Mesenchymal stem cell (in vitro differentiated cells and primary cell): ENCODE measurements at regions not wholly inside any gene's neighbourhood (a gene's known extent, or its start where the extent isn't known, plus 50 kb on each side); places are given as distances from the start of the nearest gene placed in this dataset.

Source experiments
- DNase-seq: peaks from one replicate; pipeline ENCODE4 v3.0.0-alpha.2; 2013
- H2AFZ ChIP-seq: one replicate; pipeline ENCODE4 v1.6.1; 2013; ENCODE audit warnings: low read depth, mild to moderate bottlenecking, control low read depth, inconsistent platforms, low read length, moderate library complexity
- H2AK5ac ChIP-seq: 2 replicates; pipeline ENCODE4 v1.6.1; 2013; ENCODE audit warnings: low read length, moderate library complexity, mild to moderate bottlenecking, inconsistent platforms; ENCODE audit not compliant: severe bottlenecking
- H2BK120ac ChIP-seq: one replicate; pipeline ENCODE4 v1.6.1; 2013; ENCODE audit warnings: low read depth, mild to moderate bottlenecking, inconsistent platforms, low read length, moderate library complexity
- H2BK12ac ChIP-seq, 2 experiments: one replicate each; pipeline ENCODE4 v1.6.1; 2013; ENCODE audit warnings: inconsistent platforms in 2 of 2, low read length in 2 of 2, mild to moderate bottlenecking in 2 of 2, moderate library complexity in 2 of 2, control low read depth in 1 of 2
- H2BK15ac ChIP-seq: one replicate; pipeline ENCODE4 v1.6.1; 2013; ENCODE audit warnings: mild to moderate bottlenecking, low read depth, inconsistent platforms; ENCODE audit not compliant: poor library complexity, severe bottlenecking
- H2BK5ac ChIP-seq: 2 replicates; pipeline ENCODE4 v1.6.1; 2013; ENCODE audit warnings: low read depth, mild to moderate bottlenecking, low read length, control low read depth, inconsistent platforms; ENCODE audit not compliant: poor library complexity, severe bottlenecking
- H3K14ac ChIP-seq, 2 experiments: one replicate each; pipeline ENCODE4 v1.6.1; 2013; ENCODE audit warnings: inconsistent platforms in 2 of 2, low read length in 2 of 2, control low read depth in 1 of 2, mild to moderate bottlenecking in 1 of 2, moderate library complexity in 1 of 2
- H3K18ac ChIP-seq, 2 experiments: one replicate each; pipeline ENCODE4 v1.6.1; 2013; ENCODE audit warnings: inconsistent platforms in 2 of 2, low read length in 2 of 2, control low read depth in 1 of 2, low read depth in 1 of 2, mild to moderate bottlenecking in 1 of 2
- H3K23ac ChIP-seq, 2 experiments: one replicate each; pipeline ENCODE4 v1.6.1; 2013; ENCODE audit warnings: inconsistent platforms in 2 of 2, low read length in 2 of 2, mild to moderate bottlenecking in 2 of 2, moderate library complexity in 2 of 2, control low read depth in 1 of 2
- H3K27ac ChIP-seq: 2 replicates; pipeline ENCODE4 v1.5.1; 2013; ENCODE audit warnings: mild to moderate bottlenecking, moderate library complexity, low read length, control low read depth, inconsistent platforms; ENCODE audit not compliant: poor library complexity, severe bottlenecking
- H3K27me3 ChIP-seq, 2 experiments: 2 replicates each; pipeline versions ENCODE4 v1.6.1 to v1.7.0; 2013; ENCODE audit warnings: low read length in 2 of 2, mild to moderate bottlenecking in 2 of 2, moderate library complexity in 2 of 2, control low read depth in 1 of 2, inconsistent platforms in 1 of 2; ENCODE audit not compliant: control insufficient read depth in 1 of 2, insufficient read depth in 1 of 2
- H3K36me3 ChIP-seq, 2 experiments: 2 replicates each; pipeline versions ENCODE4 v1.6.1 to v1.7.0; 2013; ENCODE audit warnings: low read length in 2 of 2, control low read depth in 1 of 2, inconsistent platforms in 1 of 2, low read depth in 1 of 2, mild to moderate bottlenecking in 1 of 2; ENCODE audit not compliant: insufficient read depth in 2 of 2, control insufficient read depth in 1 of 2
- H3K4ac ChIP-seq, 2 experiments: one replicate each; pipeline ENCODE4 v1.6.1; 2013; ENCODE audit warnings: inconsistent platforms in 2 of 2, low read length in 2 of 2, mild to moderate bottlenecking in 2 of 2, moderate library complexity in 2 of 2, control low read depth in 1 of 2, low read depth in 1 of 2
- H3K4me1 ChIP-seq: 2 replicates; pipeline ENCODE4 v1.6.1; 2013; ENCODE audit warnings: low read depth, low read length, control low read depth; ENCODE audit not compliant: control insufficient read depth, insufficient read depth
- H3K4me2 ChIP-seq: 2 replicates; pipeline ENCODE4 v1.6.1; 2013; ENCODE audit warnings: low read length, mild to moderate bottlenecking, inconsistent platforms; ENCODE audit not compliant: poor library complexity, severe bottlenecking
- H3K4me3 ChIP-seq, 2 experiments: 2 replicates each; pipeline versions ENCODE4 v1.5.1 to v1.7.0; 2013; ENCODE audit warnings: low read length in 2 of 2, mild to moderate bottlenecking in 2 of 2, control low read depth in 1 of 2, low read depth in 1 of 2; ENCODE audit not compliant: insufficient read depth in 1 of 2
- H3K79me1 ChIP-seq: replicated peaks from 2 replicates; pipeline ENCODE4 v1.6.1; 2013; ENCODE audit warnings: mild to moderate bottlenecking, control low read depth, low read length, inconsistent platforms; ENCODE audit not compliant: poor library complexity, severe bottlenecking
- H3K9ac ChIP-seq: 2 replicates; pipeline ENCODE4 v1.7.0; 2013; ENCODE audit warnings: mild to moderate bottlenecking, low read length, moderate library complexity
- H3K9me3 ChIP-seq: 2 replicates; pipeline ENCODE4 v1.7.0; 2013; ENCODE audit warnings: mild to moderate bottlenecking, low read length; ENCODE audit not compliant: control insufficient read depth
- H4K8ac ChIP-seq: one replicate; pipeline ENCODE4 v1.6.1; 2013; ENCODE audit warnings: inconsistent platforms, mild to moderate bottlenecking, low read length, moderate library complexity
- H4K91ac ChIP-seq: one replicate; pipeline ENCODE4 v1.6.1; 2013; ENCODE audit warnings: mild to moderate bottlenecking, low read length, inconsistent platforms
- WGBS: methylation state at CpG from one replicate; pipeline ENCODE4 v1.1.7; 2013; ENCODE audit warnings: mixed read lengths; 5-methylcytosine and 5-hydroxymethylcytosine counted together

DNA sequence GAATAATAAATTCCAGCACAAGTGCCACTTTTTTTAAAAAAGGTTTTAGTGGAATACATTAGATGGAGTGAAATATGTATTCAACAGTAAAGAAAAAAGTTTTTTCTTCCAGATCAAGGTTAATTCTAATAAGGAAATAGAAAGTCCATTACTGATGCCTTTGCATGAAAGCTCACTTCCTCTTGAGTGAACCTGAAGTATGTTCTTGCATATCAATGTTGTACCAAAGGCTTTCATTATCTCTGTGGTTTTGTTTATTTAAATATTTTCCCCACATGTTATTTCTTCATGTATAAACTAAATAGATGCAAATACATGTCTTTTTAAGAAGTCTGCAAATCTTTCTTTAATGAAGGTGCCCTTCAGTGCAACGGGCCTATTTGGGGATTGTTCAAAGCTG lies 307.9 kb downstream of the C4orf33 start:
- Histone ChIP-seq H3K9me3 (peaks cover 2% of the 10 kb centered on the region), H3K23ac (no peak overlapping the region), H3K4ac (no peak overlapping the region), H2BK12ac (no peak overlapping the region), H2BK5ac (no peak overlapping the region), H3K36me3 (no peaks in the 10 kb centered on the region), H3K27me3 (no peaks in the 10 kb centered on the region), H3K4me1 (no peaks in the 10 kb centered on the region), H3K27ac (no peak overlapping the region), H2BK120ac (no peak overlapping the region), H2AFZ (no peak overlapping the region), H3K18ac (no peak overlapping the region), H3K4me2 (no peak overlapping the region), H4K8ac (no peak overlapping the region), H3K9ac (no peak overlapping the region), H2AK5ac (no peak overlapping the region), H3K79me1 (no peaks in the 10 kb centered on the region), H4K91ac (no peak overlapping the region), H3K4me3 (no peak overlapping the region), H3K14ac (no peak overlapping the region), H2BK15ac (no peak overlapping the region)
- no CpG with 5 or more reads among the region's 1 CpG for WGBS
- DNase-seq, result no peak

DNA sequence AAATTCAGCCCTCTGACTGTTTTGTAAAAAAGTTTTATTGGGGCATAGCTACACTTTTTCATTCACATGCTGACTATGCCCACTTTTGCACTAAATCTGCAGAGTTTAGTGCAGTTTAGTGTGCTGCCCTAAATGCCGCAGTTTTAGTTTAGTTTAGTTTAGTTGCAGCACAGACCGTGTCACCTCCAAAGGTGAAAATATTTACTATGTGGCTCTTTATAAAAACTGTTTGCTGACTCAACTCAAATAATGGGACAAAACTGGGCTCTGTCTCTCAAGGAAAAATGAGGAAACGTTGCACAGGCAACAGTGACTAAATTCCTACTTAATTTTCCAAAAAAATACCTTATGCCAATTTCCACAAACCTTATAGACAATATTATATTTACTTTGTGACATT lies 314.2 kb downstream of the C4orf33 start:
- Histone ChIP-seq H3K27me3 (no peaks in the 10 kb centered on the region), H3K36me3 (no peaks in the 10 kb centered on the region), H3K4me1 (no peaks in the 10 kb centered on the region), H3K23ac (no peak overlapping the region), H4K8ac (no peak overlapping the region), H2BK5ac (no peak overlapping the region), H2BK120ac (no peak overlapping the region), H3K4ac (no peak overlapping the region), H2AFZ (no peak overlapping the region), H3K14ac (no peak overlapping the region), H3K27ac (no peak overlapping the region), H3K79me1 (no peaks in the 10 kb centered on the region), H3K4me2 (no peak overlapping the region), H3K9me3 (no peaks in the 10 kb centered on the region), H2AK5ac (no peak overlapping the region), H3K18ac (no peak overlapping the region), H2BK15ac (no peak overlapping the region), H4K91ac (no peak overlapping the region), H2BK12ac (no peak overlapping the region), H3K4me3 (no peak overlapping the region), H3K9ac (no peak overlapping the region)
- 61% methylated on average over 2 of the region's 3 CpGs for WGBS
- DNase-seq, result no peak

- Histone ChIP-seq H3K23ac (no peak overlapping the region), H3K36me3 (no peaks in the 10 kb centered on the region), H2BK5ac (no peak overlapping the region), H3K9me3 (peaks cover 7% of the 10 kb centered on the region), H2BK15ac (no peak overlapping the region), H3K18ac (no peak overlapping the region), H3K9ac (no peak overlapping the region), H3K14ac (no peak overlapping the region), H2BK120ac (no peak overlapping the region), H3K4me3 (no peak overlapping the region), H3K4ac (no peak overlapping the region), H3K79me1 (no peaks in the 10 kb centered on the region), H3K27me3 (no peaks in the 10 kb centered on the region), H3K27ac (no peak overlapping the region), H2BK12ac (no peak overlapping the region), H4K91ac (no peak overlapping the region), H2AK5ac (no peak overlapping the region), H2AFZ (no peak overlapping the region), H4K8ac (no peak overlapping the region), H3K4me1 (no peaks in the 10 kb centered on the region), H3K4me2 (no peak overlapping the region)
- no peak for DNase-seq
- WGBS, result 100% methylated on average over 1 of the region's 1 CpG
These were observed 319.1 kb downstream of the C4orf33 start for GRCh38 chr4:129415004-129415403.

- no peaks in the 10 kb centered on the region for H3K36me3 ChIP-seq
- no peak overlapping the region for H3K4ac ChIP-seq
- H3K27ac ChIP-seq, result no peak overlapping the region
- no peaks in the 10 kb centered on the region for H3K4me1 ChIP-seq
- H2AK5ac ChIP-seq, result no peak overlapping the region
- peaks cover 7% of the 10 kb centered on the region for H3K9me3 ChIP-seq
- H3K27me3 ChIP-seq, result no peaks in the 10 kb centered on the region
- no peak overlapping the region for H3K9ac ChIP-seq
- H2BK15ac ChIP-seq, result no peak overlapping the region
- no peak overlapping the region for H3K18ac ChIP-seq
- H3K79me1 ChIP-seq, result no peaks in the 10 kb centered on the region
- no peak for DNase-seq
- no peak overlapping the region for H2BK120ac ChIP-seq
- no peak overlapping the region for H4K8ac ChIP-seq
- no peak overlapping the region for H3K4me3 ChIP-seq
- no peak overlapping the region for H3K14ac ChIP-seq
- H4K91ac ChIP-seq, result no peak overlapping the region
- H3K4me2 ChIP-seq, result no peak overlapping the region
- no peak overlapping the region for H2BK12ac ChIP-seq
- no peak overlapping the region for H2BK5ac ChIP-seq
- H3K23ac ChIP-seq, result no peak overlapping the region
- WGBS, result 38% methylated on average over 1 of the region's 1 CpG
- no peak overlapping the region for H2AFZ ChIP-seq
These were observed 324.7 kb downstream of the C4orf33 start for GRCh38 chr4:129420637-129421036.
